ENCODE measurements at regions not wholly inside any gene's neighbourhood (a gene's known extent, or its start where the extent isn't known, plus 50 kb on each side); places are given as distances from the start of the nearest gene placed in this dataset.

DNA sequence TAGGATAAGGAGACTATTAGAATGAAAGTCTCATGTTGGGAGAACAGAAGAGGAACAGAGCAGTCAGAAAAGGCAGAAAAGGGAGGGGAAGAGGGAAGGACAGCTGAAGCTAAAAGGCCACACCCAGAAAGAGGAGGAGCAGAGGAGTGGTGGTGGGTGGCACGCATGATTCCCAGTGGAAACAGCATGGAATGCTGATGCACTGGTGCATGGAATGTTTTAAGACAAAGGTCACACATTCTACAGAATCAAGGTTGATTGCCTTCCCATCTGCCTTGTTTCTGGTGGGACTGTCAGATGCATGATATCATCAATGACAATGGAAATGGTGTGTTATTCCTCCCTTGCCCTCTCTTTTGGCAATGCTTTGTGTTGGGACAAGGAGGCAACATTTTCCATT is 285.4 kb upstream of the MKI67 start:
- Mint-ChIP-seq H3K27ac (ENCODE audit: unreplicated experiment) (no peak overlapping the region), H3K27me3 (ENCODE audit: unreplicated experiment) (peaks cover 2% of the 10 kb centered on the region), H3K4me1 (ENCODE audit: low read depth, unreplicated experiment) (no peaks in the 10 kb centered on the region), H3K9me3 (ENCODE audit: unreplicated experiment) (no peaks in the 10 kb centered on the region), H3K4me3 (ENCODE audit: unreplicated experiment) (no peak overlapping the region), H3K36me3 (ENCODE audit: unreplicated experiment) (peaks cover 4% of the 10 kb centered on the region)
- no peak for DNase-seq
- TF ChIP-seq, protein P1, sequence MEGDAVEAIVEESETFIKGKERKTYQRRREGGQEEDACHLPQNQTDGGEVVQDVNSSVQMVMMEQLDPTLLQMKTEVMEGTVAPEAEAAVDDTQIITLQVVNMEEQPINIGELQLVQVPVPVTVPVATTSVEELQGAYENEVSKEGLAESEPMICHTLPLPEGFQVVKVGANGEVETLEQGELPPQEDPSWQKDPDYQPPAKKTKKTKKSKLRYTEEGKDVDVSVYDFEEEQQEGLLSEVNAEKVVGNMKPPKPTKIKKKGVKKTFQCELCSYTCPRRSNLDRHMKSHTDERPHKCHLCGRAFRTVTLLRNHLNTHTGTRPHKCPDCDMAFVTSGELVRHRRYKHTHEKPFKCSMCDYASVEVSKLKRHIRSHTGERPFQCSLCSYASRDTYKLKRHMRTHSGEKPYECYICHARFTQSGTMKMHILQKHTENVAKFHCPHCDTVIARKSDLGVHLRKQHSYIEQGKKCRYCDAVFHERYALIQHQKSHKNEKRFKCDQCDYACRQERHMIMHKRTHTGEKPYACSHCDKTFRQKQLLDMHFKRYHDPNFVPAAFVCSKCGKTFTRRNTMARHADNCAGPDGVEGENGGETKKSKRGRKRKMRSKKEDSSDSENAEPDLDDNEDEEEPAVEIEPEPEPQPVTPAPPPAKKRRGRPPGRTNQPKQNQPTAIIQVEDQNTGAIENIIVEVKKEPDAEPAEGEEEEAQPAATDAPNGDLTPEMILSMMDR (IDR thresholded peaks at IDR 0.05; ENCODE audit: partially characterized antibody, unreplicated experiment), result no peak

DNA sequence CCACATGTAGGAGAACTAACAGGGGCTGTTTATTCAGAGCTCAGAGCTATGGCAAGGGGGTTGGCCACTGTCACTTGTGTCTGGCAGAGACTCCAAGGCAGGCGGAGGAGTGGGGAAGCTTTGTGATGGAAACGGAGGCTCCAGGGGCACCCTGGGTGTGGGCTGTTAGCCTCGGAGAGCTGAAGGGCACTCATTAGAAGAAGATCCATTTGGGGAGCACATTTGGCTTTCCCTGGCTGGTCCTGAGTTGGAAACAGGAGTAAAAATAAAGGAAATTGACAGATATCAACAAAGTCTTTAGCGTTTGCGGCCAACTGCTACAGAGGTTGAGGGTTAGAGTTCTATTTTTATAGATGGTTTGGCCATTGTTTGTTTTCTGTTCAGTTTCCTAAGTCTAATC is 288.3 kb upstream of the MKI67 start:
- Mint-ChIP-seq H3K27me3 (ENCODE audit: unreplicated experiment) (peaks cover 2% of the 10 kb centered on the region), H3K4me1 (ENCODE audit: low read depth, unreplicated experiment) (no peaks in the 10 kb centered on the region), H3K4me3 (ENCODE audit: unreplicated experiment) (peak overlapping the region; percentile 6), H3K9me3 (ENCODE audit: unreplicated experiment) (no peaks in the 10 kb centered on the region), H3K27ac (ENCODE audit: unreplicated experiment) (no peak overlapping the region), H3K36me3 (ENCODE audit: unreplicated experiment) (peaks cover 4% of the 10 kb centered on the region)
- DNase-seq, result no peak
- TF ChIP-seq, protein P1 (IDR thresholded peaks at IDR 0.05; ENCODE audit: partially characterized antibody, unreplicated experiment), result no peak

DNA sequence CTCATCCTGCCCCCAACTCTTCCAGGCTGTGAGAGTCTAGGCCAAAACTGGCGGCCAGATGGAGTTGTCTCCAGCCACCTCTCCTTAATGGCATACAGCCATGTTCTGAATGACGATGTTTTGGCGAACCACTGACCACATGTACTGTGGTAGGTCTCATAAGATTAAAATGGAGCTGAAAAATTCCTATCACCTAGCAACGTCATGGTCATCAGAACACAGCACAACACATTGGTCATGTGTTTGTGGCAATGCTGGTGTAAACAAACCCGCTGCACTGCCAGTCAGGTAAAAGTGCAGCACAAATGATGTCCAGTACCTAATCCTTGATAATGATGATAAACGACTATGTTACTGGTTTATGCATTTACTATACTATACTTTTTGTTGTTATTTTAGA is 290.0 kb upstream of the MKI67 start:
- Mint-ChIP-seq H3K27ac (ENCODE audit: unreplicated experiment) (no peak overlapping the region), H3K4me3 (ENCODE audit: unreplicated experiment) (no peak overlapping the region), H3K4me1 (ENCODE audit: low read depth, unreplicated experiment) (no peaks in the 10 kb centered on the region), H3K27me3 (ENCODE audit: unreplicated experiment) (no peaks in the 10 kb centered on the region), H3K36me3 (ENCODE audit: unreplicated experiment) (peaks cover 4% of the 10 kb centered on the region), H3K9me3 (ENCODE audit: unreplicated experiment) (no peaks in the 10 kb centered on the region)
- TF ChIP-seq, protein P1 (IDR thresholded peaks at IDR 0.05; ENCODE audit: partially characterized antibody, unreplicated experiment), result no peak
- DNase-seq, result no peak

DNA sequence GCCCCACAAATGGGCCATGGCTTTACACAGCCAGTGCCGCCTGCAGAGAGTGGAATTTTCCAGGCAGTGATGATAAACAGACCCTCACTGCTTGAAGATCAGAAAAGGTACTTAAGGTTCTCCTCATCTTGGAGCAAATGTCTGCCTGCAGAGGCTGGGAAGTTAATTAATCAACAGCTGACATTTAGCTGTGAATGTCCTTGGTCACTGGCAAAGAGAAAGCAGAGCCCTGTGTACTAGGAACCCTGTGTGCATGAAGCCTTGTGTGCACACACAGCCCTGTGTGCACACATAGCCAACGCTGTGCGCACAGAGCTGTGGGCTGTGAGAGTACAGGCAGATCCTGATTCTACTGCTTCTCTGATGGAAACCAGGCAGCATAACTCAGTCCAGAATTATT is 291.6 kb upstream of the MKI67 start:
- no peaks in the 10 kb centered on the region for H3K27me3 Mint-ChIP-seq (ENCODE audit: unreplicated experiment)
- DNase-seq, result no peak
- H3K4me1 Mint-ChIP-seq (ENCODE audit: low read depth, unreplicated experiment), result no peaks in the 10 kb centered on the region

DNA sequence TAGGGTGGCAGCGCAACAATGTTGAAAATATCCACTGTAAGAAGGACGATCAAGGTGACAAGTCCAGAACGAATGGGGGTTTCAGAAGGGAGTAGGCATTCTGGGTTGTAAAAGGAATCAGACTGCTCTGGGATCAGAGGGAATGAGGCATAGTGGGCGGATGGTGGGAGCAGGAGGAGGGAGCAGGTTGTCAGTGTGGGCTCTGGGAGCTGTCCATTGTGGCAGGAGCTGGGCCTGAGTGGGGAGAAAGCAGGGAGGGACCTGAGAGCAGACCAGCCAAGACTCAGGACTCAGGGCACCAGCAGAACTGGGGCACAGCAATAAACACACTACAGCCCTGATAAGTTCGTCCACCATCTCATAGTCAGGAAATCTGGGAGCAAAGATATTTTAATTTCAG is 292.6 kb upstream of the MKI67 start:
- TF ChIP-seq, protein P1 (IDR thresholded peaks at IDR 0.05; ENCODE audit: partially characterized antibody, unreplicated experiment), result no peak
- no peaks in the 10 kb centered on the region for H3K4me1 Mint-ChIP-seq (ENCODE audit: low read depth, unreplicated experiment)
- H3K27ac Mint-ChIP-seq (ENCODE audit: unreplicated experiment), result no peak overlapping the region
- H3K4me3 Mint-ChIP-seq (ENCODE audit: unreplicated experiment), result no peak overlapping the region
- H3K36me3 Mint-ChIP-seq (ENCODE audit: unreplicated experiment), result no peaks in the 10 kb centered on the region
- no peak for DNase-seq
- no peaks in the 10 kb centered on the region for H3K9me3 Mint-ChIP-seq (ENCODE audit: unreplicated experiment)
- H3K27me3 Mint-ChIP-seq (ENCODE audit: unreplicated experiment), result no peaks in the 10 kb centered on the region

More for the DNA sequence above, 291.6 kb upstream of the MKI67 start:
- Mint-ChIP-seq H3K4me3 (ENCODE audit: unreplicated experiment) (no peak overlapping the region), H3K27ac (ENCODE audit: unreplicated experiment) (no peak overlapping the region), H3K9me3 (ENCODE audit: unreplicated experiment) (no peaks in the 10 kb centered on the region), H3K36me3 (ENCODE audit: unreplicated experiment) (peaks cover 3% of the 10 kb centered on the region)
- TF ChIP-seq, protein P1 (IDR thresholded peaks at IDR 0.05; ENCODE audit: partially characterized antibody, unreplicated experiment), result no peak
